GM23338 (cell line): ENCODE measurements at regions not wholly inside any gene's neighbourhood (a gene's known extent, or its start where the extent isn't known, plus 50 kb on each side); places are given as distances from the start of the nearest gene placed in this dataset.

Experiments used
- ATAC-seq: fragments of 200-7000 bp; cut with Tn5 transposase; 3 replicates; pipeline ENCODE4 v1.9.1; 2020
- DNase-seq: peaks from one replicate; pipeline ENCODE4 v3.0.0-alpha.2; 2015; ENCODE audit warnings: low spot score
- H2AFZ ChIP-seq: fragments of 200-600 bp; sonication (generic); 2 replicates; pipeline ENCODE4 v1.8.0; 2016; ENCODE audit warnings: antibody characterized with exemption, mild to moderate bottlenecking, moderate library complexity
- H3F3A ChIP-seq: fragments of 200-600 bp; sonication (generic); replicated peaks from 2 replicates; pipeline ENCODE4 v1.8.0; 2017; ENCODE audit warnings: antibody characterized with exemption, mixed run types, low read depth
- H3K27ac ChIP-seq: fragments of 200-600 bp; sonication (generic); 2 replicates; pipeline ENCODE4 v1.6.1; 2016; ENCODE audit warnings: low read depth
- H3K27me3 ChIP-seq: fragments of 200-600 bp; sonication (generic); 2 replicates; pipeline ENCODE4 v1.8.0; 2016; ENCODE audit warnings: mild to moderate bottlenecking, mixed run types, moderate library complexity; ENCODE audit not compliant: insufficient read depth
- H3K36me3 ChIP-seq: fragments of 200-600 bp; sonication (generic); 2 replicates; pipeline ENCODE4 v1.8.0; 2016; ENCODE audit warnings: mild to moderate bottlenecking; ENCODE audit not compliant: insufficient read depth
- H3K4me1 ChIP-seq: fragments of 200-600 bp; sonication (generic); 2 replicates; pipeline ENCODE4 v1.8.0; 2016; ENCODE audit warnings: mild to moderate bottlenecking, moderate library complexity; ENCODE audit not compliant: insufficient read depth
- H3K4me2 ChIP-seq: fragments of 200-600 bp; sonication (generic); 2 replicates; pipeline ENCODE4 v1.7.1; 2017; ENCODE audit warnings: mixed run types
- H3K4me3 ChIP-seq: fragments of 200-600 bp; sonication (generic); 2 replicates; pipeline ENCODE4 v1.6.1; 2016; ENCODE audit warnings: mixed run types
- H3K79me2 ChIP-seq: fragments of 200-600 bp; sonication (generic); replicated peaks from 2 replicates; pipeline ENCODE4 v1.8.0; 2017; ENCODE audit warnings: mild to moderate bottlenecking; ENCODE audit not compliant: insufficient read depth
- H3K9me2 ChIP-seq: fragments of 200-600 bp; sonication (generic); 2 replicates; pipeline ENCODE4 v1.8.0; 2017; ENCODE audit not compliant: insufficient read depth
- H4K20me1 ChIP-seq: fragments of 200-600 bp; sonication (generic); replicated peaks from 2 replicates; pipeline ENCODE4 v1.8.0; 2017; ENCODE audit warnings: mild to moderate bottlenecking; ENCODE audit not compliant: insufficient read depth
- H3K27ac Mint-ChIP-seq: 2 replicates; pipeline ENCODE4 v1.8.0; 2020; ENCODE audit warnings: inconsistent platforms, mild to moderate bottlenecking, moderate library complexity, mixed read lengths
- H3K27me3 Mint-ChIP-seq: 3 replicates; pipeline ENCODE4 v1.8.0; 2022; ENCODE audit warnings: low read depth, mild to moderate bottlenecking, moderate library complexity, mixed read lengths, inconsistent platforms; ENCODE audit not compliant: insufficient read depth, poor library complexity
- H3K36me3 Mint-ChIP-seq: 3 replicates; pipeline ENCODE4 v1.8.0; 2021; ENCODE audit warnings: low read depth, mild to moderate bottlenecking, inconsistent platforms, moderate library complexity, mixed read lengths
- H3K4me1 Mint-ChIP-seq: 3 replicates; pipeline ENCODE4 v1.8.0; 2020; ENCODE audit warnings: mild to moderate bottlenecking, inconsistent platforms, mixed read lengths
- H3K4me3 Mint-ChIP-seq: 3 replicates; pipeline ENCODE4 v1.8.0; 2021; ENCODE audit warnings: moderate library complexity, mild to moderate bottlenecking, inconsistent platforms, mixed read lengths
- H3K9me3 Mint-ChIP-seq: 3 replicates; pipeline ENCODE4 v1.8.0; 2020; ENCODE audit warnings: moderate library complexity, mild to moderate bottlenecking, inconsistent platforms, mixed read lengths
- CREB1 ChIP-seq: fragments of 250-450 bp; sonication (Bioruptor Pico); IDR thresholded peaks from 2 replicates; pipeline ENCODE4 v1.5.0; 2020; ENCODE audit warnings: low read depth, mild to moderate bottlenecking, moderate library complexity
- CTCF ChIP-seq, 2 experiments: fragments of 200-600 bp in 1 of 2; sonication (generic) in 1 of 2; conservative IDR thresholded peaks; 2 replicates each; pipeline versions ENCODE4 v1.5.1 to v1.6.1; 2016 to 2017; ENCODE audit warnings: antibody characterized with exemption in 2 of 2, low read depth in 2 of 2, mild to moderate bottlenecking in 2 of 2, moderate library complexity in 1 of 2
- ETS1 ChIP-seq: IDR thresholded peaks from 2 replicates; pipeline ENCODE4 v1.6.1; 2016; ENCODE audit warnings: antibody characterized with exemption
- EZH2 ChIP-seq: fragments of 200-600 bp; sonication (generic); IDR thresholded peaks from one replicate; pipeline ENCODE4 v1.8.0; 2017; ENCODE audit warnings: antibody characterized with exemption, mild to moderate bottlenecking, low read depth; ENCODE audit not compliant: unreplicated experiment
- JUNB ChIP-seq: IDR thresholded peaks from one replicate; pipeline ENCODE4 v1.6.1; 2016; ENCODE audit warnings: antibody characterized with exemption; ENCODE audit not compliant: unreplicated experiment
- POLR2AphosphoS5 ChIP-seq: IDR thresholded peaks from 2 replicates; pipeline ENCODE4 v1.6.1; 2016; ENCODE audit warnings: antibody characterized with exemption, low read depth
- ZNF331 ChIP-seq: fragments of 250-450 bp; sonication (Bioruptor Pico); IDR thresholded peaks from 2 replicates; pipeline ENCODE4 v1.5.0; 2020; ENCODE audit warnings: low read depth, mild to moderate bottlenecking, moderate library complexity
- ZNF462 ChIP-seq: fragments of 250-450 bp; sonication (Bioruptor Pico); IDR thresholded peaks from 2 replicates; pipeline ENCODE4 v1.5.0; 2020; ENCODE audit warnings: mild to moderate bottlenecking, moderate library complexity

- no peak for TF ChIP-seq CTCF (conservative IDR thresholded peaks at IDR 0.05; ENCODE audit: low read depth in 2 of 2)
- TF ChIP-seq ZNF331 (CRISPR knock-in tag) = no peak
- TF ChIP-seq CREB1 = no peak
- no peak for TF ChIP-seq JUNB
- no peak for TF ChIP-seq EZH2
- no peak for TF ChIP-seq POLR2AphosphoS5
- no peak for TF ChIP-seq ETS1
Observed at GRCh38 chr5:167657016-167657415, 634.4 kb upstream of the WWC1 start (continued).

GRCh38 chr5:167658889-167659288 is 632.6 kb upstream of the WWC1 start:
- H3K27me3 Mint-ChIP-seq = no peaks in the 10 kb centered on the region
- Histone ChIP-seq H3K27ac (no peak overlapping the region), H3K36me3 (no peaks in the 10 kb centered on the region), H3F3A (no peaks in the 10 kb centered on the region), H4K20me1 (no peaks in the 10 kb centered on the region), H3K9me2 (no peaks in the 10 kb centered on the region), H3K4me3 (no peak overlapping the region), H3K27me3 (no peaks in the 10 kb centered on the region), H3K79me2 (no peaks in the 10 kb centered on the region), H3K4me1 (no peaks in the 10 kb centered on the region), H2AFZ (no peak overlapping the region), H3K4me2 (no peak overlapping the region)
- TF ChIP-seq ZNF462 (no peak), ZNF331 (CRISPR knock-in tag) (no peak), POLR2AphosphoS5 (no peak)
- H3K27ac Mint-ChIP-seq = no peak overlapping the region
- H3K9me3 Mint-ChIP-seq = no peaks in the 10 kb centered on the region
- H3K36me3 Mint-ChIP-seq = no peaks in the 10 kb centered on the region
- no peaks in the 10 kb centered on the region; the same call in 2 of the 3 replicates for H3K4me1 Mint-ChIP-seq
- ATAC-seq (no peak), DNase-seq (no peak)
- H3K4me3 Mint-ChIP-seq = no peak overlapping the region
